H1 (cell line): ENCODE measurements at regions not wholly inside any gene's neighbourhood (a gene's known extent, or its start where the extent isn't known, plus 50 kb on each side); places are given as distances from the start of the nearest gene placed in this dataset.
A peak's percentile ranks its signal among the peaks of the same experiment; 100 is the strongest.

ENCODE experiments used
- CTCF ChIA-PET: fragments of 300-600 bp; sonication (Branson Sonifier 250); formaldehyde crosslinking; loops from one replicate; lab custom pipeline; 2021; ENCODE audit not compliant: partially characterized antibody; lab: Charles Lee
- POLR2A ChIA-PET: fragments of 300-600 bp; sonication (Branson Sonifier 250); formaldehyde crosslinking; loops from one replicate; lab custom pipeline; 2021; ENCODE audit warnings: inconsistent platforms; ENCODE audit not compliant: partially characterized antibody; lab: Charles Lee
- DNase-seq, 2 experiments: peaks; one replicate each; pipeline versions ENCODE4 v3.0.0 to v3.0.0-alpha.2; 2010 to 2022; ENCODE audit warnings: low spot score in 2 of 2, low read depth in 1 of 2, mixed read lengths in 1 of 2
- FAIRE-seq: peaks from 2 replicates; lab custom pipeline; 2011; peaks lifted over from hg19 to GRCh38; lab: Jason Lieb, UNC
- H2AFZ ChIP-seq: 2 replicates; pipeline ENCODE4 v1.8.1; 2012; ENCODE audit warnings: low read length, inconsistent platforms
- H2AK5ac ChIP-seq: 2 replicates; pipeline ENCODE4 v1.6.1; 2013; ENCODE audit warnings: low read depth, low read length
- H2BK120ac ChIP-seq: replicated peaks from 2 replicates; pipeline ENCODE3; 2013; ENCODE audit warnings: low read depth, low read length, inconsistent platforms
- H2BK12ac ChIP-seq: 2 replicates; pipeline ENCODE4 v1.6.1; 2013; ENCODE audit warnings: low read depth, low read length
- H2BK15ac ChIP-seq: 2 replicates; pipeline ENCODE4 v1.6.1; 2013; ENCODE audit warnings: low read length
- H2BK20ac ChIP-seq: 2 replicates; pipeline ENCODE4 v1.6.1; 2013; ENCODE audit warnings: low read length
- H2BK5ac ChIP-seq: 2 replicates; pipeline ENCODE4 v1.6.1; 2013; ENCODE audit warnings: low read depth, low read length
- H3K14ac ChIP-seq: 2 replicates; pipeline ENCODE4 v1.6.1; 2013; ENCODE audit warnings: inconsistent platforms; ENCODE audit not compliant: insufficient read length
- H3K18ac ChIP-seq: 2 replicates; pipeline ENCODE4 v1.6.1; 2013; ENCODE audit warnings: low read length; ENCODE audit errors: extremely low read depth
- H3K23ac ChIP-seq: 2 replicates; pipeline ENCODE4 v1.6.1; 2013; ENCODE audit warnings: inconsistent platforms; ENCODE audit not compliant: insufficient read length
- H3K23me2 ChIP-seq: 2 replicates; pipeline ENCODE4 v1.6.1; 2013; ENCODE audit warnings: low read depth, low read length
- H3K27ac ChIP-seq: 2 replicates; pipeline ENCODE4 v1.6.1; 2011; ENCODE audit warnings: low read depth, low read length, inconsistent platforms
- H3K27me3 ChIP-seq, 4 experiments: replicated peaks in 1 of 4; 1 replicate in 1 of 4; 2 replicates in 3 of 4; pipeline versions ENCODE4 v1.6.1 to v1.8.1; 2011 to 2013; ENCODE audit warnings: low read length in 3 of 4, mild to moderate bottlenecking in 3 of 4, inconsistent platforms in 2 of 4, mixed read lengths in 2 of 4, moderate library complexity in 1 of 4; ENCODE audit not compliant: control insufficient read depth in 3 of 4, insufficient read depth in 3 of 4; ENCODE audit errors: extremely low read depth in 1 of 4
- H3K36me3 ChIP-seq, 4 experiments: 2 replicates each; pipeline versions ENCODE4 v1.6.1 to v1.8.1; 2011 to 2013; ENCODE audit warnings: mild to moderate bottlenecking in 4 of 4, low read length in 3 of 4, moderate library complexity in 2 of 4, control low read depth in 1 of 4, inconsistent platforms in 1 of 4; ENCODE audit not compliant: insufficient read depth in 4 of 4, control insufficient read depth in 2 of 4
- H3K4ac ChIP-seq: replicated peaks from 2 replicates; pipeline ENCODE3; 2013; ENCODE audit warnings: low read length, low read depth, mixed read lengths, inconsistent platforms; ENCODE audit not compliant: insufficient read length
- H3K4me1 ChIP-seq, 4 experiments: replicated peaks in 1 of 4; 1 replicate in 1 of 4; 2 replicates in 3 of 4; pipeline versions ENCODE4 v1.6.1 to v1.8.1; 2011 to 2013; ENCODE audit warnings: low read length in 3 of 4, inconsistent platforms in 2 of 4, mixed read lengths in 1 of 4; ENCODE audit not compliant: insufficient read depth in 4 of 4, control insufficient read depth in 3 of 4
- H3K4me2 ChIP-seq, 2 experiments: 2 replicates each; pipeline versions ENCODE4 v1.6.1 to v1.8.1; 2011 to 2013; ENCODE audit warnings: low read depth in 2 of 2, low read length in 2 of 2, control low read depth in 1 of 2, inconsistent platforms in 1 of 2, mild to moderate bottlenecking in 1 of 2; ENCODE audit not compliant: insufficient read depth in 1 of 2
- H3K4me3 ChIP-seq, 4 experiments: fragments of 200-600, 300-600 bp in 1 of 4; sonication (generic), shearing (Covaris generic), sonication (Bioruptor Twin) in 1 of 4; 2 replicates each; pipeline versions ENCODE4 v1.5.1 to v1.8.1; 2011 to 2016; ENCODE audit warnings: low read length in 4 of 4, low read depth in 3 of 4, control low read depth in 2 of 4, inconsistent platforms in 2 of 4, mild to moderate bottlenecking in 2 of 4, mixed read lengths in 1 of 4, moderate library complexity in 1 of 4; ENCODE audit not compliant: insufficient read depth in 2 of 4; ENCODE audit errors: extremely low read depth in 1 of 4
- H3K56ac ChIP-seq: replicated peaks from 2 replicates; pipeline ENCODE3; 2013; ENCODE audit warnings: low read depth, mild to moderate bottlenecking, mixed read lengths, low read length, inconsistent platforms; ENCODE audit not compliant: insufficient read length
- H3K79me1 ChIP-seq: 2 replicates; pipeline ENCODE4 v1.6.1; 2013; ENCODE audit warnings: low read depth, low read length, control low read depth
- H3K79me2 ChIP-seq, 2 experiments: 2 replicates each; pipeline versions ENCODE4 v1.6.1 to v1.8.1; 2012 to 2013; ENCODE audit warnings: low read length in 2 of 2, mild to moderate bottlenecking in 2 of 2, inconsistent platforms in 1 of 2; ENCODE audit not compliant: insufficient read depth in 2 of 2, control insufficient read depth in 1 of 2
- H3K9ac ChIP-seq, 4 experiments: replicated peaks in 1 of 4; 1 replicate in 1 of 4; 2 replicates in 3 of 4; pipeline versions ENCODE4 v1.6.1 to v1.8.1; 2011 to 2013; ENCODE audit warnings: low read depth in 3 of 4, low read length in 3 of 4, control low read depth in 2 of 4, mild to moderate bottlenecking in 2 of 4, moderate library complexity in 2 of 4, inconsistent platforms in 1 of 4; ENCODE audit errors: extremely low read depth in 1 of 4
- H3K9me3 ChIP-seq, 2 experiments: 2 replicates each; pipeline versions ENCODE4 v1.6.1 to v1.8.1; 2012 to 2013; ENCODE audit warnings: mild to moderate bottlenecking in 2 of 2, moderate library complexity in 2 of 2, control low read depth in 1 of 2, inconsistent platforms in 1 of 2, low read depth in 1 of 2, low read length in 1 of 2, mixed read lengths in 1 of 2; ENCODE audit not compliant: insufficient read depth in 2 of 2
- H4K20me1 ChIP-seq, 2 experiments: replicated peaks in 1 of 2; 2 replicates each; pipeline versions ENCODE3 to v1.8.1; 2011 to 2013; ENCODE audit warnings: inconsistent platforms in 2 of 2, low read length in 2 of 2, mild to moderate bottlenecking in 1 of 2; ENCODE audit not compliant: insufficient read depth in 2 of 2, control insufficient read depth in 1 of 2
- H4K5ac ChIP-seq: 2 replicates; pipeline ENCODE4 v1.6.1; 2013; ENCODE audit warnings: low read length, low read depth, mixed read lengths, inconsistent platforms; ENCODE audit not compliant: insufficient read length
- H4K8ac ChIP-seq: 2 replicates; pipeline ENCODE4 v1.8.0; 2013; ENCODE audit warnings: mild to moderate bottlenecking, moderate library complexity, low read length, inconsistent platforms; ENCODE audit not compliant: insufficient read depth; ENCODE audit errors: extremely low read depth
- H4K91ac ChIP-seq: replicated peaks from 2 replicates; pipeline ENCODE3; 2013; ENCODE audit warnings: low read length, mixed read lengths, inconsistent platforms; ENCODE audit not compliant: insufficient read length
- JUN ChIP-seq: IDR thresholded peaks from 2 replicates; pipeline ENCODE4 v1.6.1; 2011; ENCODE audit warnings: low read depth, mild to moderate bottlenecking, improper control_type of control experiment, low read length
- WGBS, 2 experiments: shearing (Covaris generic) in 1 of 2; methylation state at CpG; one replicate each; pipeline versions ENCODE4 v1.1.6 to v1.1.7; 2013 to 2015; ENCODE audit warnings: low lambda C conversion rate in 2 of 2, mixed read lengths in 2 of 2, inconsistent platforms in 1 of 2, low coverage in 1 of 2, missing lambda C conversion rate in 1 of 2; ENCODE audit not compliant: insufficient replicate concordance in 2 of 2, insufficient coverage in 1 of 2, insufficient read length in 1 of 2; ENCODE audit errors: extremely low coverage in 1 of 2, missing lambda C conversion rate in 1 of 2; 5-methylcytosine and 5-hydroxymethylcytosine counted together

DNA sequence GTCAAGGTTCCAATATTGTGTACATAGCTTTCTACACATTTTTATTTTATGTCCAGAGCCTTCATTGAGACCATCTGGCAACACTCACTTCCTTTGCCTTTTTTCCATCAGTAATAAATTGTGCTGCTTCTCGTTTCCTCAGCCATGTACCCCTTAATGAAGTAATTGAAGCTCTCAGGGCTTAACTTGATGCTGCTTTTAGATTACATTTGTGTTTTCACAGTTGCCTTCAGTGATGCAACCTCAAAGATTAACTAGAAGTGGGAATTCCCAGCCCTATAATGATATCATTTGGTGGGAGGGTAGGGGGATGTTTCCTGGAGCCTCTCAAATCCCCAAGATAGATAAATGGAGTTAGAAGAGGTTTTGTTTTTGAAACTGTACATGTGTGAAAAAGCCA is 80.2 kb upstream of the KRR1 start:
- no peaks in the 10 kb centered on the region for H3K23me2 ChIP-seq
- DNase-seq = no peak
- no peak overlapping the region for H2BK120ac ChIP-seq
- no peak overlapping the region for H3K23ac ChIP-seq
- H2BK12ac ChIP-seq = no peak overlapping the region
- no peak overlapping the region for H3K4ac ChIP-seq
- no peak overlapping the region for H2AK5ac ChIP-seq
- no peak overlapping the region for H3K18ac ChIP-seq
- WGBS, 2 experiments = 81% methylated on average over 1 of the region's 1 CpG; no CpG with 5 or more reads in 1 of the 2 experiments
- H2BK15ac ChIP-seq = no peak overlapping the region
- FAIRE-seq = peak; percentile 42
- ChIA-PET POLR2A (no interaction called here), CTCF (interaction anchor here (1.0 kb wide), 1 partner anchor 11 kb away, joined by 4 read pairs; no protein-coding TSS in a partner anchor)
- no peaks in the 10 kb centered on the region for H3K79me1 ChIP-seq
- H3K9ac ChIP-seq = no peak overlapping the region
- H3K14ac ChIP-seq = no peak overlapping the region
- H3K79me2 ChIP-seq = no peaks in the 10 kb centered on the region
- H3K36me3 ChIP-seq = no peaks in the 10 kb centered on the region
- H2AFZ ChIP-seq = no peak overlapping the region
- no peaks in the 10 kb centered on the region for H3K27me3 ChIP-seq
- H4K91ac ChIP-seq = no peak overlapping the region
- H3K27ac ChIP-seq = no peak overlapping the region
- H2BK5ac ChIP-seq = no peak overlapping the region
- no peak overlapping the region for H3K4me3 ChIP-seq
- TF ChIP-seq JUN = no peak
- no peak overlapping the region for H2BK20ac ChIP-seq
- no peak overlapping the region for H4K8ac ChIP-seq
- no peaks in the 10 kb centered on the region; a peak in 1 of 7 replicates for H3K4me1 ChIP-seq
- H3K4me2 ChIP-seq = no peak overlapping the region
- H3K56ac ChIP-seq = no peak overlapping the region
- no peak overlapping the region for H4K5ac ChIP-seq
- no peaks in the 10 kb centered on the region for H4K20me1 ChIP-seq
- no peaks in the 10 kb centered on the region for H3K9me3 ChIP-seq
